GM12892 (cell line): ENCODE measurements at regions not wholly inside any gene's neighbourhood (a gene's known extent, or its start where the extent isn't known, plus 50 kb on each side); places are given as distances from the start of the nearest gene placed in this dataset.

ENCODE experiments used
- DNase-seq: peaks from one replicate; pipeline ENCODE4 v3.0.0; 2011; ENCODE audit not compliant: insufficient read length
- FAIRE-seq: peaks from 2 replicates; lab custom pipeline; 2011; peaks lifted over from hg19 to GRCh38; lab: Jason Lieb, UNC
- POLR2A ChIP-seq: IDR thresholded peaks from 2 replicates; pipeline ENCODE4 v1.6.1; 2011; ENCODE audit warnings: low read depth, low read length, control low read depth
- POLR2AphosphoS5 ChIP-seq: IDR thresholded peaks from 2 replicates; pipeline ENCODE4 v1.6.1; 2011; ENCODE audit warnings: low read depth, low read length, control low read depth
- TAF1 ChIP-seq: IDR thresholded peaks from 2 replicates; pipeline ENCODE4 v1.6.1; 2011; ENCODE audit warnings: low read depth, mild to moderate bottlenecking, control low read depth, low read length, borderline replicate concordance

DNA sequence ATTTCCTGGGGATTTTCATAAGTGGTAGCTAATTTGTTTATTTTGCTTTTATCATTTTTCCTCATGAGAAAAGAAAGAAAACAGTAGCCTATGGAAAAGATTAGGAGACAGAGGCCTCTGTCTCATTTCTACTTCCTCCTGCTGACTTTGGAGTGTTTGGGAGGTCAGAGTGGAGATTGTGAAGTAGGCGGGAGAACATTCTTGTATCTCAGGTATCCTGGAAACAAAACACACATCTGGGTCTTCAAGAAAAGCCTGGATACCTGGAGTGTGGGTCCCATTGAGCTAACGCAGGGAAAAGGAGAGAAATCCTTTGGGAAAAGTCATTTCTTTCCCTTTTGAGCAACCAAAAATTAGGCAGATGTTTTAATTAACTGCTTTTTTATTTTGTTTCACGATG is 161.5 kb upstream of the DMAC1 start:
- no peak for DNase-seq
- TF ChIP-seq TAF1: no peak
- FAIRE-seq: no peak

DNA sequence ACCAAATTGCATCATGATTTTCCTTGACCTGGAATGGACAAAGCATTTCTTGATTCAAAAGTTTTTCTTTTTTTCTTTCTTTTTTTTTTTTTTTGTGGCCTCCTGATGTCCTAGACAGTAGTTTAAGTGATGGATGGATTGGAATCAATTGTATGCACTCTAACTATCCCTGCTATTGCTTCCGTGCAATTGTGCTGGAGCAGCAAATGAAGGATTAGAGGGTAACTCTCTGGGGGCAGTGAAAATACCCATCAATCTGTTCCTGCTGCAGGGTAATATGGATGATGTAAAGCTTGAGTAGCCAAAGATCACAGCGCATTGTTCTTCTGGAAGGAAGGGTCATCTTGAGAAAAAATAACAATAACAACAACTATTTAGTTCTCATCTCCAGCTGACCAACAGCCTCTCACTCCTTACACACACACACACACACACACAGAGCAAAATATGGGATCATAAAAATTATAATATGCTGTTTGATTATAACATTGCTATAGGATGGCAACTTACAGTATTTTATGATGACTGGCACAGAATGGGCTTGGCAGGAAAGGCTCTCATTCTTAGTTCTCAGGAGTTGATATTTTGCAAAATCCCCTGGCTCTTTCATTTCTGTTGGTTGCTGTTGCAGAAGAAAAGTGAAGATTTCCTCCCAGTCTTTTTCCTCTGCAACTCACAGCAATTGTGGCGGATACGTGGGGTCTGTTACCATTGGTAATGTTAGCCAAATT is 160.9 kb upstream of the DMAC1 start:
- TF ChIP-seq TAF1 (no peak), POLR2A (no peak)
- FAIRE-seq (no peak), DNase-seq (no peak)

DNA sequence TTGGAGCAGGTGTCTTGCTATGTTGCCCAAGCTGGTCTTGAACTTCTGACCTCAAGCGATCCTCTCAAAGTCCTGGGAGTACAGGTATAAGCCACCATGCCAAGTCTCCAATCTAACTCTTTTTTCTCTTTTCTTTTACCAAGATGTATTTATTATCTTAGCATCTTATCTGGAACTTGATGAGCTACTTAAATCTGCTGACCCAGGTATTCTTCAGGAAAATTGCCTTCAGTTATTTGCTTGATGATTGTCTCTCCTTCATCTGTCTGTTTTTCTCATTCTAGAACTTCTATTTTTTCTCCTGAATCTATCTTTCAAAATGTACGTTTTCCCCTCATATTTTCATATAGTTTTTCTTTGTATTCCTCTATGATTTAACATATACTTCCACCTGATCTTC is 158.2 kb upstream of the DMAC1 start:
- TF ChIP-seq POLR2A (no peak), TAF1 (no peak), POLR2AphosphoS5 (no peak)
- DNase-seq (no peak), FAIRE-seq (no peak)

DNA sequence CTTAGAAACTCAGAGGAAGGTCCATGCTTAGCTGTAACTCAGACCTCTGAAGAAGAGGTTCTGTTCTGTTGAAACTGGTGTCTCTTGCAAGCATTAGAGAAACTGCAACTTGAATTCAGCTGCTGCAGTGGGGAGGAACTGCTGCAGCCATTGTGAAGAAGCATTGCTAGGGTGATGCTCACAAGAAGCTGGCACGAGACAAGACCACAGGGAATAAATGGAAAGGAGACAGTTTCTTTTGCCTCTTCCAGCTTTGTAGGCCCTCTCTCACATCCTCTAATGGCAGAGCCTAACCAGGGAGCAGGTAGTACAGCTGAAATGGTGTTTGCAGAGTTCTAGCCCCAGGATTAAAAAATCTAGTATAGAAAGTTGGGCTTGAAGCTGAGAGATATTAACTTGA is 148.0 kb upstream of the DMAC1 start:
- DNase-seq (no peak), FAIRE-seq (no peak)
- no peak for TF ChIP-seq POLR2AphosphoS5
- no peak for TF ChIP-seq TAF1
- no peak for TF ChIP-seq POLR2A

DNA sequence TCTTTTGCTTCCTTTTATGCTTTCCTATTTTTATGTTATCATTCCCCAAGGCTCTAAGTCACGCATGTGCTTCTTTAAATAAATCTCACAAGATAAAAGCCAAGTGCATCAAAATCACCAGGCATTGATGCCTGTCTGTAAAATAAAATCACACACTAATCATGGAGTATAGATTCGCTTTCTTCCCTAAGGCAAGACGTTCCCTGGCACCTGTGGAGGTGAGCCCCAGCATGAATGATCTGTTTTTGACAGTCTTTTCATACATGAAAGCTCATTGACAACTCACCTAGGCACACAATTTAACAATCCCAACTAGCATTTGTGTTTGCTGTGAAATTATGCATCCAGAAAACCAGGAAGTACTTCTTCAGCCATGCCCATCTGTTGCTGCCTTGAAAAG is 146.9 kb upstream of the DMAC1 start:
- no peak for TF ChIP-seq TAF1
- TF ChIP-seq POLR2AphosphoS5: no peak
- no peak for TF ChIP-seq POLR2A
- no peak for DNase-seq
- FAIRE-seq: no peak

DNA sequence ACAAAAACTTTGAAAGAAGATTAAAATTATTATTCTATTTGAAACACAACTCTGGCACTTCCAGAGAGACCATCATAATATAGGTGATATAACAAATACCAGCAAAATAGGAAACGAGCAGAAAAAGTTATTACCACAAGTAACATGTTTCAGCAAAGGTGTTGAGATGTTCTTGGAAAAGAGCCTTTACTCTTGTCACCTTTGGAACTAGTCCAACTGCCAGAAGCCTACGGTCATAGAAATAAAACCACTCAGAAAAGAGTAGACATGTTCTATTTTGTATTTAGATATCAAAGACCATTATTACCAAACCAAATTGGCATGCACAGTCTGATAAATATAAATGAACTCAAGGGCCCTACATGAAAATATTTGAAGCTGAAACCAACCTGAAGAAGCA is 145.0 kb upstream of the DMAC1 start:
- FAIRE-seq (no peak), DNase-seq (no peak)
- no peak for TF ChIP-seq TAF1
- no peak for TF ChIP-seq POLR2A
- TF ChIP-seq POLR2AphosphoS5: no peak

DNA sequence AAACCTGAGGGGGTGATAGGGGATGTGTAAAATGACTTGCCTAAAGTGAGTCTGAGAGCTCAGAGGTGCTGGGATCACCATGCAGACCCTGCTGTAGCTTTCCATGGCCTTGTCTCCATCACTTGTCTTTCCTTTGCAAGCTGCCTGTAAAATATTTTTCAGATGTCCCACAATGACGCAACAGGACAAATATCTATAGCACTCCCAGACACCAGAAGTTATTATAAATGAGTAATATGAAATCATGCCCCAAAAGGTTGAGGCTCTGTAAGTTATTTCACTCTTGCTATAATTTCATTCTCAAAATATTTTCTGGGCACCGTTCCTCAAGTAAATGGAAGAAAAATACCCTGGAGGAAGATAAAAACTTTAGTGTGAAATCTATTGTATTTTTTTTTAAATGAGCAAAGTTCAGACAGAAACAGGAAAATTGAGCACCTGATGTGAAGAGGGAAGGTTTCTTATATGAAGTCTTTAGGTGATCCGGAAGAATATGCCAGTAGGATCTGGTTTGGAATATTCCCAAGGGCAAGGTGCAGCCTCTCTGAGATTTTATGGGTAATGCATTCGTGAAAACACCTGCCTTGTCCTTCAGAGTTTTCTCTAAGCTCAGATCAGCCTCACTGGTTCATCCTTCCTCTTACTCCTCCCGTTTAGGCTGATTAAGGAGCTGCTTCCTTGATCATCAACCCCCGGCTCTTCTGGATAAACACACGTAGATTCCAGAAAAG is 138.3 kb upstream of the DMAC1 start:
- no peak for TF ChIP-seq TAF1
- no peak for TF ChIP-seq POLR2AphosphoS5
- no peak for TF ChIP-seq POLR2A
- DNase-seq: no peak
- no peak for FAIRE-seq

DNA sequence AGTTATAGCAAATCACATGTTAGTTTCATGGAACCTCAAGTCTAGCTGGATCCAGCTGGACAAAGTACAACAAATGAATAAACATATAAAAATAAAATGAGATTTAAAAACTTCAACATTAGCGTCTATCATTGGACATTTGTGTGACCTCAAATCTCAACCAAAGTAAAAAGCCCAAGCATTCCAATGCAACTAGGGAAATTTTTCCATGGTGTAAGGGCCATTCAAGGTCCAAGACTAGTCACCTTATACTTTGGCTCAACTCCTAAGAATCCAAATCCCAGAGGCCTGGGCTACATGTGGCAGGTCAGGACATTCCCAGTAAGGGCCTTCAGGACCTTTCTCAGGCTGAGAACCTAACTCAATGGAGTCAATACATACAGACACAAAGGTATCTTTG is 137.4 kb upstream of the DMAC1 start:
- TF ChIP-seq TAF1 (no peak), POLR2AphosphoS5 (no peak), POLR2A (no peak)
- FAIRE-seq: no peak
- no peak for DNase-seq

DNA sequence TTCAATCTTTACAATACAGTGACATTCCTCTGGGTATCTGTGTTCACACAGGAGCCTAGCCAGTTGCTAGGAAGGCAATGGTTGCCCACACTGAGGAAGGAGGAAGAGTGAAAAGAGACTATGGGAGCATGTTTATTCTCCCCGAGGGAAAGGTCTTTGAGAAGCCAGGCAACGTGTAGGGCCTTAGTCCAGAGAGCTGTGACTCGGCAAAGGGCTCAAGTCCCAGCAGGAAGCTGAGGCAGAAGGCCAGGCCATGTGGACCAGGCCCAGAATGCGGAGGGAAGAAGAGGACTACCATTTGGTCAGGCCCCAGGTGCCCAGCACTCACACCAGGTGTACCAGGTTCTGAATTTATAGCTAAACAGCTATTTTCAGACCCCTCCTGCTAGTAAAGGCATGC is 136.6 kb upstream of the DMAC1 start:
- TF ChIP-seq TAF1: no peak
- no peak for TF ChIP-seq POLR2AphosphoS5
- TF ChIP-seq POLR2A: no peak
- FAIRE-seq (no peak), DNase-seq (no peak)

DNA sequence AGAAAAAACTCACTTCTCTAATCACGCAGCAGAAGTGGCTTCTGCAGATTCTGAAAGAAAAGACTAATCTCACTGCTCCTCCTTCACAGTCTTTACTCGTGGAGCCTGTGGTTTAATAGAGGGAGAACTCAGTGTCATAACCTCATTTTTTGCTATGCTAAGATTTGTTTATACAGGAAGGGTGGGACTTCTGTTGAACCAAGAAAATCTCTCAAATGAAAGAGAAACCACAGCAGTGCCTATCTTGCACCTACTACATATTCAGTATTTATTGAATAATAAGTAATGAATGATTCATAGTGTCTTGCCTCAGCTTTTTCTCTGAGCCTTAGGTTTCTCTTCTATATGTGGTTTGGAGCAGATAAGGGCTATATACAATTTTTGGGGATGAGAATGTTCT is 136.1 kb upstream of the DMAC1 start:
- TF ChIP-seq TAF1: no peak
- TF ChIP-seq POLR2A: no peak
- TF ChIP-seq POLR2AphosphoS5: no peak
- DNase-seq (no peak), FAIRE-seq (no peak)

DNA sequence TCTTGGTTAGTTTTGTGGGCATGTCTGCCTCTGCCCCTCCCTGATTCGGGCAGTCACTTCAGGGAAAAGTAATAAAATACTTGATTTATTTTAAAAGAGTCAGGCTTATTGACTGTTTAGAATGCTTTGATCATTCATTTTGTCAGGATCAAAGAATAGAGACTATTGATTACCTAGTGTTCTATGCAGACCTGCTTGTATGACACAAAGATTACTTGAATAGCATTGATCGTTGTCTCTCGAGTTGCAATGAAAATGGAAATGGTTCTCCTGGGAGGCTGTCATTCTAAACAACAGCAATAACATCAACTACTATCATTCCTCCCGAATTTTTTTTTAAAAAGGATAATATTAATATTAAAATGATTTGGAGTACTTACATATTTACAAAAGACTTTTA is 133.2 kb upstream of the DMAC1 start:
- DNase-seq (no peak), FAIRE-seq (no peak)
- no peak for TF ChIP-seq POLR2A
- no peak for TF ChIP-seq TAF1
- no peak for TF ChIP-seq POLR2AphosphoS5

DNA sequence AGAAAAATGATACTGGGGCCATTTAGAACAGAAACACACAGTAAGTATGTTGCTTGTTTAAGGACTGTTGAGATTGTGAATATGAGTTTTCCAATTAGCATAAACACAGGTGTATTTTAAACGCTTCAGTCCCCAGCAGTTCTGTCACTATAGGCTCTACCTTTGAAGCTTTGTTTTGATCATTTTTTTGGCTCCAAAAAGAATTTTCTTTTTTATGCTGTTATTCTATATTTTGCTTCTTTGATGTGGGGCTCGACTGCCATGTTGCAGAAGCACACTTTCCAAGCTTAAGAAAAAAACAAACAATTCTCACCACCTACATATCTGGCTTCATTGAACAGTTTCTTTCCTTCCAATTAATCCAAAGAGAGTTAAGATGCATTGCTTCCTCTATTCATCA is 131.0 kb upstream of the DMAC1 start:
- DNase-seq (no peak), FAIRE-seq (no peak)
- TF ChIP-seq TAF1 (no peak), POLR2AphosphoS5 (no peak), POLR2A (no peak)
